Tibial artery (tissue), 4 donors: ENCODE measurements at regions not wholly inside any gene's neighbourhood (a gene's known extent, or its start where the extent isn't known, plus 50 kb on each side); places are given as distances from the start of the nearest gene placed in this dataset.

Experiments
- DNase-seq, 2 donors: peaks; one replicate each; pipeline ENCODE4 v3.0.0-alpha.2; 2019
- H3K27ac ChIP-seq, 2 donors: fragments of 200-600 bp; sonication (generic) in 1 of 2; 1 replicate in 1 of 2; 2 replicates in 1 of 2; pipeline ENCODE4 v1.5.1; 2018 to 2019; ENCODE audit warnings: mild to moderate bottlenecking in 1 of 2
- H3K27me3 ChIP-seq, 2 donors: fragments of 200-600 bp; sonication (generic) in 1 of 2; one replicate each; pipeline versions ENCODE4 v1.5.1 to v1.6.0; 2016 to 2019
- H3K36me3 ChIP-seq, 3 donors: fragments of 200-600 bp; sonication (generic) in 2 of 3; one replicate each; pipeline ENCODE4 v1.5.1; 2016 to 2019; ENCODE audit warnings: mild to moderate bottlenecking in 2 of 3
- H3K4me1 ChIP-seq, 4 donors: fragments of 200-600 bp; sonication (generic) in 2 of 4; 1 replicate in 3 of 4; 2 replicates in 1 of 4; pipeline ENCODE4 v1.5.1; 2016 to 2019
- H3K4me3 ChIP-seq, 2 donors: fragments of 200-600 bp; sonication (generic) in 1 of 2; 1 replicate in 1 of 2; 2 replicates in 1 of 2; pipeline ENCODE4 v1.5.1; 2018 to 2019; ENCODE audit warnings: mild to moderate bottlenecking in 2 of 2
- H3K9me3 ChIP-seq, 3 donors: fragments of 200-600 bp; sonication (generic) in 1 of 3; one replicate each; pipeline ENCODE4 v1.5.1; 2016 to 2019
- CTCF ChIP-seq, 2 experiments: fragments of 200-600 bp in 1 of 2; fragments of 450-650 bp in 1 of 2; IDR thresholded peaks; one replicate each; pipeline ENCODE4 v1.5.1; 2017 to 2019; ENCODE audit warnings: antibody characterized with exemption in 2 of 2, mild to moderate bottlenecking in 1 of 2, moderate library complexity in 1 of 2
- intact Hi-C: fragments of 100-400 bp; cut with DNase I; formaldehyde crosslinking; loops from one replicate; pipeline ENCODE4 v1.15.0; 2023; ENCODE audit warnings: low total_unique reads

- no peaks in the 10 kb centered on the region for H3K36me3 ChIP-seq
- no peak overlapping the region for H3K27ac ChIP-seq
- H3K4me1 ChIP-seq: peaks cover 0 to 15% (median under 1%) of the 10 kb centered on the region in 4 donors
- H3K27me3 ChIP-seq: no peaks in the 10 kb centered on the region
- no peak overlapping the region for H3K4me3 ChIP-seq
- DNase-seq: no peak
- no peaks in the 10 kb centered on the region for H3K9me3 ChIP-seq
- intact Hi-C loops: no loop called here
- no peak for TF ChIP-seq CTCF (IDR thresholded peaks at IDR 0.05)
Observed at GRCh38 chr12:91267039-91267438, 84.4 kb upstream of the DCN start.

GRCh38 chr12:91264178-91264577, 81.6 kb upstream of the DCN start:
- H3K9me3 ChIP-seq: no peaks in the 10 kb centered on the region
- no peak overlapping the region for H3K4me3 ChIP-seq
- intact Hi-C loops: no loop called here
- H3K36me3 ChIP-seq: no peaks in the 10 kb centered on the region
- H3K4me1 ChIP-seq: peaks cover 0 to 7% (median 2%) of the 10 kb centered on the region in 4 donors
- H3K27ac ChIP-seq: no peak overlapping the region
- no peaks in the 10 kb centered on the region for H3K27me3 ChIP-seq
- no peak for DNase-seq
- TF ChIP-seq CTCF (IDR thresholded peaks at IDR 0.05): no peak

- Histone ChIP-seq H3K27ac (no peak overlapping the region), H3K36me3 (no peaks in the 10 kb centered on the region), H3K27me3 (no peaks in the 10 kb centered on the region), H3K4me3 (no peak overlapping the region), H3K9me3 (no peaks in the 10 kb centered on the region), H3K4me1 (peaks cover 0 to 7% (median 2%) of the 10 kb centered on the region in 4 donors)
- intact Hi-C loops: no loop called here
- no peak for TF ChIP-seq CTCF (IDR thresholded peaks at IDR 0.05)
- no peak for DNase-seq
Observed at GRCh38 chr12:91261820-91262676, 79.4 kb upstream of the DCN start.

- Histone ChIP-seq H3K4me1 (no peaks in the 10 kb centered on the region), H3K9me3 (no peaks in the 10 kb centered on the region), H3K4me3 (no peak overlapping the region), H3K36me3 (no peaks in the 10 kb centered on the region), H3K27ac (no peak overlapping the region), H3K27me3 (no peaks in the 10 kb centered on the region)
- intact Hi-C loops: no loop called here
- TF ChIP-seq CTCF (IDR thresholded peaks at IDR 0.05): no peak
- no peak for DNase-seq
Observed at GRCh38 chr12:91256411-91256810, 73.8 kb upstream of the DCN start.

GRCh38 chr12:91252341-91252740, 69.7 kb upstream of the DCN start:
- Histone ChIP-seq H3K27ac (no peak overlapping the region), H3K36me3 (no peaks in the 10 kb centered on the region), H3K4me3 (no peak overlapping the region), H3K9me3 (no peaks in the 10 kb centered on the region), H3K4me1 (no peaks in the 10 kb centered on the region), H3K27me3 (no peaks in the 10 kb centered on the region)
- TF ChIP-seq CTCF (IDR thresholded peaks at IDR 0.05): no peak
- intact Hi-C loops: no loop called here
- DNase-seq: no peak
